ENCODE measurements at regions not wholly inside any gene's neighbourhood (a gene's known extent, or its start where the extent isn't known, plus 50 kb on each side); places are given as distances from the start of the nearest gene placed in this dataset.

DNA sequence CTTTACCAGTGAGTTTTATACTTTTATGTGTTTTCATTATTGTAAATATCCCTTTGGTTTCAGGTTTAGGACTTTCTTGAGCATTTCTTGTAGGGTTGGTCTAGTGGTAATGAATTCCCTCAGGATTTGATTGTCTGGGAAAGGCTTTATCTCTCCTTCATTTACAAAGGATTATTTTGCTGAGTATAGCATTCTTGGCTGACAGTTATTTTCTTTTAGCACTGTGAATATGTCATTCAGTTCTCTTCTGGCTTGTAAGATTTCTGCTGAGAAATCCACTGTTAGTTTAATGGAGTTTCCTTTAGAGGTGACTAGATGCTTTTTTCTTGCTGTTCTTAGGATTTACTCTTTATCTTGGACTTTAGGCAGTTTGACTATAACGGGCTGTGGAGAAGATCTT is 373.9 kb downstream of the TSN start:
- DNase-seq = no peak

DNA sequence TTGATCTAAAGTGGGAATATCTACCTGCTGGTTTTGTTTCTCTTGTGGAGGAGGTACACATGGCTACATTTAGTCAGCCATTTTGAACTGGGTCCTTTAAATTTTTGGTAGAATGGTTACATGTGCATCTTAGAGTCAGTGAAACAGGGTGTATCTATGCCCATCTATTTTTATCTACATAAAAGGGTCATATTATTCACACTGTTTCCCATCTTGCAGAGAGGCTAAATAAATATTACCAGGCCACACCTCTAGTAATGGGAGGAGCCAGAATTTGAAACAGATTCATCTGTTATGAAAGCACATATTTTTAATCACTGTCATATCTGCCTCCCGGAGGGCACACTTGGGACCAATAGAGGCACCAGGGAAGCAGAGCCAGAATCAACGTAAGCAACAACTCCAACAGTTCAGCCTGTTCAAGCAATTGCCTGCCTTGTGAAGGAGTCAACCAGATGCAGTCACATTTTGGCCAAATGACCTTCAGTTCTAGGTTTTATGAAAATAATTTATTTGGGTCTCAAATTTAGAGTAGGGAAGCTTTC is 376.8 kb downstream of the TSN start:
- DNase-seq = no peak

- DNase-seq = no peak
Measured at GRCh38 chr2:122135021-122135937, 379.8 kb downstream of the TSN start.

GRCh38 chr2:122136056-122136455 is 380.6 kb downstream of the TSN start:
- DNase-seq = peak in 2 of 4 experiments; percentile 10 to 46

GRCh38 chr2:122138561-122138960 is 383.1 kb downstream of the TSN start:
- DNase-seq = no peak

DNA sequence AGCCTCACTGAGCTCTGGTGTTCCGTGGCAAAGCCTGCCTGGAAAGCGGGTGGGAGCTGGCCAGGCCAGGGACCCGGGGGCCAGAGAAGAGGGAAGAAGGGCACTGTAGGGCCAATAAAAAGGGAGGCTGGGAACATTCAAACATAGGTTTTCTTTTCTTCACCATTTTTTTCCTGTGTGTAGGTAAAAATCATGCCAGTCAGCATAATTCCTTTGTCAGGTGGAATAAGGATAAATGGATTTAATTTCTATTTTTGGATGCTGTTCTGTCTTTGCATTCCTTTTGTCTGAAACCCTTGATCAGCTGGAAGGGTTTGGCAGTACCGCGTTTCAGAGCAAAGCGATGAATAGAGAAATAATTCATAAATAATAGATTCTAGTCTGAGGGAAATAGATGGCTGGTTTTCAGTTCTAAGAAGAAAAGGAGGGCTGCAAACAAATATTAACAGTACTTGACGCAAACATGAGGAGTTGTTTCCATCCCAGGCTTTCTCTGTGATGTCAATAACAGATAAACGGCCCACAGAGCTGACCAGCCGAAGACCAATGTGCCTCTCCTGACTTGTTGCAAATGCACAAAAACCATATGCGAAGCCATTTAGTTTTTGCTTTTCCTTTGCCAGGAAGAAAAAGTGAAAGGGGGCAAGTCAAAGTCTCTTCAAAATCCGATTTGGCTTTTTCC is 384.4 kb downstream of the TSN start:
- no peak for DNase-seq

DNA sequence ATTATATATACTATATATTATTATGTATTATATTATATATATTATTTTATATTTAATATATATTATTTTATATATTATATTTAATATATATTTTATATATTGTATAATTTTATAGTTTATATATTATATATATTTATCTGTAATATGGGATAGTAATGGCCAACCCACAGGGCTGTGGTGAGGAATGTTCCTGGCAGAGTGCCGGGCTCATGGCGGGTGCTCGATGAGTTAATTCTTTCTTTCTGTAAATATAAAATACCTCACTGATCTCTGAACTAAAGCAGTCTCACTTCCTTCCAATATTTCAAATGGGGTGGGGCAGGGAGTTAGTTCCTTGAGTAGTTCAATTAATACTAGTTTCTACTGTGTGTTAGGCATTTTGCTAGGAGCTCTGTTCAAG is 389.4 kb downstream of the TSN start:
- DNase-seq = no peak

GRCh38 chr2:122145856-122146255 is 390.4 kb downstream of the TSN start:
- no peak for DNase-seq

- no peak for DNase-seq
Measured at GRCh38 chr2:122148128-122148767, 392.8 kb downstream of the TSN start.

DNA sequence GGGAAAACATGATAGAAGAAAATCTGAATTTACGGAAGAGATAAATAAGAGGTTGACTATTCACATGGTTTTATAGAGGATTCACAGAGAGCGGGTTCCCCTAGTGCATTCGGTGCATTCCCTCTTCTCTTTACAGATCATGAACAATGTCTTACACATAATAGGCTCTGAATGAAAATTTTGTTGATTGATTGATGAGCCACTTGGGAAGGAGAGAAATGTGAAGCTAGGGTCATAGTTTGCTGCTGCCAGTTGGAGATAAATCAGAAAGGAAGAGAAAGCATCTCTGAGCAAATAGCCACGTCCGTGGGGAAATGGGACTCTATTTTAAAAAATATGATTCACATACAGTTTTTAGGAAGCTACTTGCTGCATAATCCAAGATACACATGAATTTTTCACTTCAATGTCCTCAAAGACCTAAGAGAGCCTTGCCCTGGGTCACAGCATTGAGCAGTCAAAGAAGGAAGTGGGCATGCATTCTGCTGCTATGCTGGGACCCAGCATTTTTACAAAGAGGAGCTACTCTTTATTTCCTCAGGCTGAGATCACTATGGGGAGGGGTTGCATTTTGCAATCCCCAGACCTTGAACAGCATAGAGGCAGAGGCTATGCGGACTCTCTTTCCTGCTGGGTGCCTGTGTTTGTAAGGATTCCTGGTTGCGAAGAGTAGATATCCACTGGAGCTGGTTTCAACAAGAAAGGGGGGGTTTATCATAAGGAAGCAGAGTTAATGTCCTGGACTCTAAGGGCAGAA is 395.3 kb downstream of the TSN start:
- peak in 3 of 4 experiments; percentile 26 to 36 (median 29) for DNase-seq

- no peak for DNase-seq
Measured at GRCh38 chr2:122152571-122152970, 397.1 kb downstream of the TSN start.

GRCh38 chr2:122156176-122156890 is 400.9 kb downstream of the TSN start:
- peak in 2 of 4 experiments; percentile 10 to 30 for DNase-seq

GRCh38 chr2:122157158-122157557 is 401.7 kb downstream of the TSN start:
- DNase-seq = no peak

DNA sequence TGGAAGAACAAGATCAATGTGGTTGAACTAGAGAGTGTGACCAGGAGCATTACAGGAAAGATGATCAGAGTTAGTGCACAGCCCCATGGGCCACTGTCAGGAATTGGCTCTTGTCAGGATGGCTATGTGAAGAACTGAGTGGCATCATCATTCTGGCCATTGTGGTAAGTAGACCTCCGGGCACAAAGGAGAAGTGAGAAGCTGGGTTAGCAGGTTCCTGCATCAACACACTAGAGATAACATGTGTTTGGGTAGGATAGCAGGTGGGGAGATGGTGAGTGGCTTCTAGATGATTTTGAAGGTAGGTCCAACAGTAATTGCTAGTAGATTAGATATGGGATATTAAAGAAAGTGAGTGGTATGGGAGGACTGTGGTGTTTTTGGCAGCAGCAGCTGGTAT is 408.2 kb downstream of the TSN start:
- no peak for DNase-seq

DNA sequence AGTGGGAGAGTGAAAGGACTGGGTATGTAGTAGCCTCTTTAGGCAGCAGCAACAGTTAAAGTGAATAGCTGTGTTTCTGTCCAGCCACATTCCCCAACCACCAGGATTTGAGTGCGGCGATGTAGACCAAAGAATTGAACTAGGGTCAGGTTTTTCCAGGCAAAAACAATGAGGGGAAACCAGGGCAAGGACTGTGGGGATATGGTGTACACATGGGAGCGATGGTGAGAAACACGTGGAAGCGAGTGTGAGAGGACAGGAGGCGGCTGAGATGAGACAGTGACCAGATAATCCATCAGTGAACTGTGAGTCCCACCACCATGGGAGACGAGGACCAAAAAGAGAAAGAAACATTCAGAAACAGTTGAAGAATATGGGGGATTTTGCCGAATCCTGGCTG is 409.5 kb downstream of the TSN start:
- DNase-seq = no peak

GRCh38 chr2:122166820-122167219 is 411.4 kb downstream of the TSN start:
- DNase-seq = no peak

- no peak for DNase-seq
Measured at GRCh38 chr2:122167515-122167914, 412.1 kb downstream of the TSN start.

- DNase-seq = peak in 2 of 4 experiments; percentile 6 to 19
Measured at GRCh38 chr2:122168799-122169198, 413.3 kb downstream of the TSN start.

GRCh38 chr2:122172812-122173211 is 417.4 kb downstream of the TSN start:
- no peak for DNase-seq

GRCh38 chr2:122174061-122174460 is 418.6 kb downstream of the TSN start:
- no peak for DNase-seq

DNA sequence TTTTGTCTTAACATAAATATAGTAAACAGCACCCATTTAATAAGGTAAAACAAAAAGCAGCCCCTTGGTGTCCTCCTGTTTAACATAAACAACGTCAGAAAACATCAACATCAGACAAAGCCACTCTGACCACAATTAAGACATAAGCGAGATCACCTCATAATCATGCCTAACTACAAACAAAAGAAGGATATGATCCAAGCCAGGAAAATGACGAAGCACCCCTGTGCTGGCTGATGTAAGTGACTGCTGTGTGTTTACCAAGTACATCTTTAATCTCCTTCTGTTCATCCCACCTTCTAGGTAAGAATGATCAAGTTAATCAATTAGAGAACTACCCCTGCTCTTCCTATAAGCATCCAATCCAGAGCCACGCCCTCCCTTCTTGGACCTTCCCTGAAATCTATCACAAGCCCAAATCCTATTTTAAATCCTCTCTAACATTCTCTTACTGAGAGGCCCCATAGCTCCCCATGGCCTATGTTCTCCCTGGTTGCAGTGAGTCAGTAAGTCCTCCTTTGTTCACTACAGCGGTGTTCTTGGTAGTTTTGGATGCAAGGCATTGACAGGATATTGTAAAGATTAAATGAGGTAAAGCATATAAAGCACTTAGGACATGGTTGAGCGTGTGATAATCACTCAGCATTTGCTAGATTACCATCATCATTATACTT is 424.2 kb downstream of the TSN start:
- peak in 1 of 4 experiments; percentile 4 for DNase-seq

Measured in suppressor macrophage (primary cell).